ENCODE measurements at regions not wholly inside any gene's neighbourhood (a gene's known extent, or its start where the extent isn't known, plus 50 kb on each side); places are given as distances from the start of the nearest gene placed in this dataset.

DNA sequence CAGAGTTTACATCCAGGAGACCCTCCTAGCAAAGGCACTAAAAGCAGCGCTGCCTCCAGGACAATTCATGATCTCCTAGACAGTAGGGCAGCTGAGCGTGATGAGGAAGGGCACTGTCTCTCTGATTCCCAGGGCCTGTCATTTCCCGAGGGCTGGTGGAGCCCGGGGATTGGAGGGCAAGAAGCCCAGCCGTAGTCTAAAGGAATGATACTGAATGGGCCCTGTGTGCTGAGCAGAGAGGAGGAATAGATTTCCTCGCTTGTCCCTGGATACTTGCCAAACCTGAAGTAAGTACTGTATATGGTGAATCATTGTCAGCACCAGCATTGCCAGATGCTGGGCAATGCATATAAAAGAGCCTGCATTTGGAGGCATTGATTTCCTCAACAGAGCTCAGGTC, 88.0 kb upstream of the SLITRK2 start:
- no peak for DNase-seq (ENCODE audit: low read depth)
- Histone ChIP-seq H3K27me3 (ENCODE audit: control insufficient read depth, insufficient read depth, low read length) (no peaks in the 10 kb centered on the region), H3K36me3 (ENCODE audit: control insufficient read depth, insufficient read depth, low read length) (no peaks in the 10 kb centered on the region), H3K4me3 (ENCODE audit: low read depth, low read length) (no peak overlapping the region)
- TF ChIP-seq, protein P1, sequence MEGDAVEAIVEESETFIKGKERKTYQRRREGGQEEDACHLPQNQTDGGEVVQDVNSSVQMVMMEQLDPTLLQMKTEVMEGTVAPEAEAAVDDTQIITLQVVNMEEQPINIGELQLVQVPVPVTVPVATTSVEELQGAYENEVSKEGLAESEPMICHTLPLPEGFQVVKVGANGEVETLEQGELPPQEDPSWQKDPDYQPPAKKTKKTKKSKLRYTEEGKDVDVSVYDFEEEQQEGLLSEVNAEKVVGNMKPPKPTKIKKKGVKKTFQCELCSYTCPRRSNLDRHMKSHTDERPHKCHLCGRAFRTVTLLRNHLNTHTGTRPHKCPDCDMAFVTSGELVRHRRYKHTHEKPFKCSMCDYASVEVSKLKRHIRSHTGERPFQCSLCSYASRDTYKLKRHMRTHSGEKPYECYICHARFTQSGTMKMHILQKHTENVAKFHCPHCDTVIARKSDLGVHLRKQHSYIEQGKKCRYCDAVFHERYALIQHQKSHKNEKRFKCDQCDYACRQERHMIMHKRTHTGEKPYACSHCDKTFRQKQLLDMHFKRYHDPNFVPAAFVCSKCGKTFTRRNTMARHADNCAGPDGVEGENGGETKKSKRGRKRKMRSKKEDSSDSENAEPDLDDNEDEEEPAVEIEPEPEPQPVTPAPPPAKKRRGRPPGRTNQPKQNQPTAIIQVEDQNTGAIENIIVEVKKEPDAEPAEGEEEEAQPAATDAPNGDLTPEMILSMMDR (IDR thresholded peaks at IDR 0.05; ENCODE audit: insufficient read depth, low read length, poor library complexity, severe bottlenecking) = no peak

DNA sequence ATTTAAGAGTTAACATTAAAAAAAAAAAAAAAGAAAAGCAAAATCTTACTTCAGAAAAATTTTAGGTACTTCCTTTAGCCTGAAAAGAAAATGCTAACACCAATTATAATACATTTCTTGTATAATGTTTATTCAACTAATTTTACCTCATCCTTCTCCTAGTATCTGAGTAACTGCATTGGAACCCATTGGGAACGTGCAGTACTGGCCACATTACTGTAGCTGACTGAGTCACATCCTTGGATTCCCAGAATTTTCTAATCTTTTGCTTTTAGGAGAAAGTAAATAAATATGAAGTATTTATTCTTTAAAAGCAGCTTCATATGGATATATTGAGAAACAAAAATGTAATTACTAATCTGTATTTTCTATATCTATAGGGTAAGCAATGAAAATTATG, 82.6 kb upstream of the SLITRK2 start:
- no peak overlapping the region for H3K4me3 ChIP-seq (ENCODE audit: low read depth, low read length)
- H3K27me3 ChIP-seq (ENCODE audit: control insufficient read depth, insufficient read depth, low read length) = no peaks in the 10 kb centered on the region
- no peak for DNase-seq (ENCODE audit: low read depth)
- TF ChIP-seq, protein P1 (IDR thresholded peaks at IDR 0.05; ENCODE audit: insufficient read depth, low read length, poor library complexity, severe bottlenecking) = no peak
- no peaks in the 10 kb centered on the region for H3K36me3 ChIP-seq (ENCODE audit: control insufficient read depth, insufficient read depth, low read length)

DNA sequence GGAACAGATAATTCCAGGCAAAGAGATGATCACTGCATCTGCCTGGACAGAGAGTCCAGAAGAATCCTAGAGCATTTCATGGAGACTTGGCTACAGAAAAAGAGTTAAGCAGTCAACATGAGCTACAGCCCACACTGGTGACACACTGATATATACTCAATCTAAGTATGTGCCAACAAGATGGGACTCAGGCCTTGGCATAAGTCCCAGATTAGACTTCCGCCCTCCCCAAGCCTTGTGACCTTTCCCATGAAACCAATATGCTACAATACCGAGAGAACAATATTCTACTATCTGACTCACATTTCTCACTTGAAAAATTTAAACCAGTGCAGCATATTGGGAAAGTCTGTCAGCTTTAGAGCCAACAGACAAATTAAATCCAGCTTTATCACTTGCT, 65.7 kb upstream of the SLITRK2 start:
- no peak overlapping the region for H3K4me3 ChIP-seq (ENCODE audit: low read depth, low read length)
- no peak for DNase-seq (ENCODE audit: low read depth)
- TF ChIP-seq, protein P1 (IDR thresholded peaks at IDR 0.05; ENCODE audit: insufficient read depth, low read length, poor library complexity, severe bottlenecking) = no peak
- no peaks in the 10 kb centered on the region for H3K27me3 ChIP-seq (ENCODE audit: control insufficient read depth, insufficient read depth, low read length)
- H3K36me3 ChIP-seq (ENCODE audit: control insufficient read depth, insufficient read depth, low read length) = no peaks in the 10 kb centered on the region
